Heart left ventricle (tissue), 16 donors: ENCODE measurements at regions not wholly inside any gene's neighbourhood (a gene's known extent, or its start where the extent isn't known, plus 50 kb on each side); places are given as distances from the start of the nearest gene placed in this dataset.

Source experiments
- ATAC-seq, 4 donors: fragments of 200-7000 bp; cut with Tn5 transposase; one replicate each; pipeline ENCODE4 v1.9.1; 2020 to 2022; ENCODE audit warnings: moderate library complexity in 4 of 4, mild to moderate bottlenecking in 3 of 4, moderate number of reproducible peaks in 1 of 4
- DNase-seq, 5 donors: peaks; one replicate each; pipeline ENCODE4 v3.0.0-alpha.2; 2020
- H3K27ac ChIP-seq, 12 donors: fragments of 200-600 bp; sonication (generic) in 4 of 12; one replicate each; pipeline versions ENCODE4 v1.5.0 to v1.8.0; 2016 to 2022; ENCODE audit warnings: mild to moderate bottlenecking in 2 of 12
- H3K27me3 ChIP-seq, 9 donors: fragments of 200-600 bp; sonication (generic) in 2 of 9; one replicate each; pipeline versions ENCODE4 v1.5.1 to v1.8.0; 2016 to 2022; ENCODE audit warnings: mild to moderate bottlenecking in 3 of 9
- H3K36me3 ChIP-seq, 9 donors: fragments of 200-600 bp; sonication (generic) in 2 of 9; one replicate each; pipeline versions ENCODE4 v1.5.0 to v1.8.0; 2018 to 2022; ENCODE audit warnings: mild to moderate bottlenecking in 2 of 9
- H3K4me1 ChIP-seq, 12 donors: fragments of 200-600 bp; sonication (generic) in 4 of 12; one replicate each; pipeline versions ENCODE4 v1.5.0 to v1.8.0; 2016 to 2022; ENCODE audit warnings: mild to moderate bottlenecking in 3 of 12
- H3K4me3 ChIP-seq, 12 donors: fragments of 200-600 bp; sonication (generic) in 4 of 12; one replicate each; pipeline versions ENCODE4 v1.5.0 to v1.8.0; 2017 to 2022; ENCODE audit warnings: mild to moderate bottlenecking in 9 of 12, moderate library complexity in 4 of 12
- H3K9me3 ChIP-seq, 12 donors: fragments of 200-600 bp; sonication (generic) in 4 of 12; one replicate each; pipeline versions ENCODE4 v1.5.0 to v1.8.0; 2016 to 2022; ENCODE audit warnings: mild to moderate bottlenecking in 1 of 12
- CTCF ChIP-seq, 12 donors: fragments of 200-600 bp; sonication (generic) in 4 of 12; IDR thresholded peaks; one replicate each; pipeline versions ENCODE4 v1.5.0 to v1.8.0; 2018 to 2022; ENCODE audit warnings: antibody characterized with exemption in 12 of 12, mild to moderate bottlenecking in 5 of 12
- POLR2A ChIP-seq, 2 donors: fragments of 450-650 bp; IDR thresholded peaks; one replicate each; pipeline ENCODE4 v1.6.1; 2017; ENCODE audit warnings: antibody characterized with exemption in 2 of 2, mild to moderate bottlenecking in 2 of 2, moderate library complexity in 2 of 2
- WGBS, 4 donors: extraction: QIAGEN DNeasy Blood & Tissue Kit in 2 of 4; methylation state at CpG; one replicate each; pipeline versions ENCODE4 v1.1.5 to v1.1.7; 2013 to 2018; 5-methylcytosine and 5-hydroxymethylcytosine counted together
- intact Hi-C, 10 donors: fragments of 100-400 bp; cut with DNase I; formaldehyde crosslinking; loops; one replicate each; pipeline versions ENCODE4 v1.11.1 to v1.14.2; 2022
- donor health status: ischemic (EF 13 %, LVEDD 7.1; RV severe dilation, severe dysfunction).
- donor health status: healthy with polysubstance abuse.
- donor health status: DM: no; HTN: yes; CAD: no.
- donor health status: DM: no; HTN: no; CAD: no.
- donor health status: ischemic (EF 25% LVEDD 6.9; RV normal size, moderate dysfunction).
- donor health status: ischemic (EF 25% LVEDD 5.7; RV mildly dilated, moderate dysfunction).
- donor health status: healthy.
- donor health status: DM: yes; HTN: yes; CAD: no.
- donor health status: ischemic (EF 35%, LVEDD 5.7; RV mildly dilated, moderate dysfunction).
- donor health status: nonischemic (EF 11% LVEDD 7.7; RV severe dilation, severe dysfunction).
- donor health status: DM: yes; HTN: yes; CAD: no.
- donor health status: PGD.
- donor health status: ischemic (EF 29% LVEDD 5.4; RV normal size, mild dysfunction).
- donor health status: nonischemic (EF 23%, LVEDD 6.1; RV moderate dilation, normal function).

- no peaks in the 10 kb centered on the region for H3K36me3 ChIP-seq
- H3K27me3 ChIP-seq, result no peaks in the 10 kb centered on the region
- DNase-seq (no peak), ATAC-seq (no peak)
- no peaks in the 10 kb centered on the region for H3K4me1 ChIP-seq
- intact Hi-C loops, result no loop called here
- 81 to 84% (median 83%) methylated on average over 3 of the region's 3 CpGs for WGBS, 4 donors
- H3K27ac ChIP-seq, result no peak overlapping the region
- no peak overlapping the region for H3K4me3 ChIP-seq
- H3K9me3 ChIP-seq, result no peaks in the 10 kb centered on the region
- TF ChIP-seq CTCF (IDR thresholded peaks at IDR 0.05) (no peak), POLR2A (IDR thresholded peaks at IDR 0.05) (no peak)
Observed at GRCh38 chr4:136316961-136317360, 1215.3 kb downstream of the PCDH18 start.

DNA sequence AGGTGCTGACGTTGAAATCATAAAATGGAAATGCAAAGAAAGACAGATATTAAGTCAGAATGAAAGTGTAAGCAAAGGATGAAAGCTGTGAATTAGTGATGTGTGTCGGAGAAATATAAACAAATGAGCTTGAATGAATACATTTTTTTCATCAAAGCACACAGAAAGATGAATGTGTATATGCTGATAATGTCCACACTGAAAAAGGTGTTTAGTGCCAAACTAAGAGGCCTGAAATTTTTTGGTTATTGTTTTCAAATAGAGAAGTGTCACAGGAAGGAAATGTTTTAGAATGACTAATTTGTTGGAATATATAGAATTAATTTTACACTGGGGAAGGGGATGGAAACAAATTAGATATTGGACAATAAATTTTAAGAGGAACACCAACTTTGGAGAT, 1217.6 kb downstream of the PCDH18 start:
- TF ChIP-seq POLR2A (IDR thresholded peaks at IDR 0.05) (no peak), CTCF (IDR thresholded peaks at IDR 0.05) (no peak)
- DNase-seq, result no peak
- intact Hi-C loops, result no loop called here
- WGBS, 4 donors, result 65 to 74% (median 70%) methylated on average over 2 of the region's 2 CpGs
- Histone ChIP-seq H3K27ac (no peak overlapping the region), H3K4me1 (no peaks in the 10 kb centered on the region), H3K9me3 (peaks cover 0 to 4% (median 0%) of the 10 kb centered on the region in 12 donors), H3K4me3 (no peak overlapping the region), H3K36me3 (no peaks in the 10 kb centered on the region), H3K27me3 (no peaks in the 10 kb centered on the region)
- no peak for ATAC-seq

DNA sequence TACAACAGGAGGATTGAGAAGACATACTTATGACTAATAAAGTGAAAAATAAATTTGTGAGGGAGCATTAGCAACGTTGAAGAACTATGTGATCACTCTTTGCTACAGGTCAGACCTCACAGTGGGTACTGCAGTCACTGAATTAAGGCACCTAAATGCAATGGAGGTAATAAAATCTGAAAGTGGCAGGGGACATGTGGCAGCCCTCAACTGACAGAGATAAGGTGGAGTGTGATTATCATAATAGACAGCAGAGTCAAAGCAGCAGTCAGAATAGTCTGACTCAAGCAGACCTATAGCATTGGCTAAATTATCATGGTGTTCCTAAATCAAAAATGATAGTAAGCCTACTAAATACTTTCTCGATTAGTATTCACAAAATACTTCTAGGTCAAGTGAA, 1220.5 kb downstream of the PCDH18 start:
- H3K4me3 ChIP-seq, result no peak overlapping the region
- peaks cover 0 to 4% (median 0%) of the 10 kb centered on the region in 12 donors for H3K9me3 ChIP-seq
- no peaks in the 10 kb centered on the region for H3K4me1 ChIP-seq
- H3K36me3 ChIP-seq, result no peaks in the 10 kb centered on the region
- H3K27me3 ChIP-seq, result no peaks in the 10 kb centered on the region
- ATAC-seq, result no peak
- no peak overlapping the region for H3K27ac ChIP-seq
- TF ChIP-seq CTCF (IDR thresholded peaks at IDR 0.05) (no peak), POLR2A (IDR thresholded peaks at IDR 0.05) (no peak)
- WGBS, 4 donors, result 32 to 45% (median 41%) methylated on average over 2 of the region's 2 CpGs
- intact Hi-C loops, result no loop called here
- no peak for DNase-seq

DNA sequence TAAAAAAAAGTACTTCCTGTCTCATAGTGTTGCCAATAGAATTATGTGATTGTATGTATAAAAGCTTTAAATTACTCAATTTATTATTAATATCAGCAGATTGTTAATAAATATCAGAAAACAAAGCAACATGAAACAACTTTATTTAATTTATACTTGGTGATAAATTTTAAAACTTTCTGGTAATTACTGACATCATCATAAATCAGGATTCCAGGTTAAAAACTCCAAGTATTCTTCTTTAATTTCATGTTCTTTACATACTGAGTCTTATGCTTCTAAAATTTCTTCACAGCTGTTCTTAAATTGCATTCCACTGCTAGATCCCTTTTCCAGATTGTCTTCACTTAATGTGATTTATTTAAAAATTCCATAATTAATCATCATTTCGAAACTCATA, 1224.5 kb downstream of the PCDH18 start:
- no peak for DNase-seq

More for the DNA sequence above, 1224.5 kb downstream of the PCDH18 start:
- intact Hi-C loops, result no loop called here
- Histone ChIP-seq H3K9me3 (peaks cover 0 to 4% (median 0%) of the 10 kb centered on the region in 12 donors), H3K27me3 (no peaks in the 10 kb centered on the region), H3K4me1 (no peaks in the 10 kb centered on the region), H3K4me3 (no peak overlapping the region), H3K36me3 (no peaks in the 10 kb centered on the region), H3K27ac (no peak overlapping the region)
- WGBS, 4 donors, result 84 to 90% (median 87%) methylated on average over 1 of the region's 1 CpG
- no peak for ATAC-seq
- no peak for TF ChIP-seq POLR2A (IDR thresholded peaks at IDR 0.05)
- no peak for TF ChIP-seq CTCF (IDR thresholded peaks at IDR 0.05)
